NCI-H2196 treated with DMSO at 0.1 percent for 48 hours (cell line): ENCODE measurements at regions not wholly inside any gene's neighbourhood (a gene's known extent, or its start where the extent isn't known, plus 50 kb on each side); places are given as distances from the start of the nearest gene placed in this dataset.

Experiments
- DNase-seq: peaks from one replicate; lab custom pipeline; 2025; ENCODE audit not compliant: unreplicated experiment; lab: John Stamatoyannopoulos, UW

DNA sequence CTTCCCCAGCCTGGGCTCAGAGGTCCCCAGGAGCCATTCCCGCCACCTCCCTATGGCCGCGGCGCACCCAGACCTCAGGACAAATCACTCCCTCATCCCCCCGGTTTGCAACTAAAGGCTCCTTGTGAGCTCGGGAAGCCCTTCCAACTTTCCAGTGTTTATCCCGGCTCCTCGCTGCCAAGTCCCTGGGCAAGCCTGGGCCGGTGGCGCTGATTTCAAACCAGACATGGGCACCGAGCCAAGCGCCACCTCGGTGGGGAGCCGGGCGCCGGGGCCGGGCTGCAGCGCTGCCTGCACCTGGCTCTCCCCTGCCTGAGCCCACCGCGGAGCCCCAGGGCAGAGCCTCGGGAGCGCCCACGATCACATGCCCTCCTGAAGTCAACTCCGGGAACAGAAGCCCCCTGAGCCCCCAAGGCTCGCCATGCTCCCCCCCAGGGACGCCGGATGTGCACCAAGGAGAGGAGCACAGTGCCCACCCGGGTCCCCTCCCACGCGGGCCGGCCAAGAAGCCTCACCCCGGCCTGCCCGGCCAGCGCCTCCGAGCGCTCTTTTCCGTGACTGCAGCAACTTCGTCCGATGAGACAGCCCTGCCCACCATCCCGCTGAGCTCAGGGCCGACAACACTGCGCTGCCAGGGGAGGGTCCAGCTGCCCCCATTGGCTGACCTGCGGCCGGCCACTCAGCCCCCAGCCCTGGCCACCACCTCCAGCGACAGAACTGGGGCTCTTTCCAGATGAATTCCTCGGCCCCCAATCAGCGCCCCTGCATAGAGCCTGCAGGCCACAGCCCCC is 50.0 kb downstream of the NCOR2 start:
- DNase-seq = peak; percentile 75

DNA sequence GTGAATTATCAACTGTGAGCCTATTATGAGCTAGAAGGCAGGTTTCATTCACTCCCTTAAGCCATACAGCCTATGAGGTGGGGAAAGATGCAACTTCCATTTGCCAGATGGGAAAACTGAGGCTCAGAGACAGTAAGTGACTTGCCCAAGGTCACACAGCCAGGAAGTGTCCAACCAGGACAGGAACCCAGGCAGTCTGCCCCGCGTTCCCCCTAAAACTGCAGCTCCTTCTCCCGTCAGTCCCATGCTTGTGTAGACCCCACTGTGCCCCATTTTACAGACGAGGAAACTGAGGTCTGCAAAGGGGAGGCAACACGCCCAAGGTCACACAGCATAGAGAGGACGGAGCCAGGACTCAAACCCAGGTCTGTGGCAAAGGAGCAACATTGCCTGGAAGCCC is 50.6 kb downstream of the NCOR2 start:
- no peak for DNase-seq

DNA sequence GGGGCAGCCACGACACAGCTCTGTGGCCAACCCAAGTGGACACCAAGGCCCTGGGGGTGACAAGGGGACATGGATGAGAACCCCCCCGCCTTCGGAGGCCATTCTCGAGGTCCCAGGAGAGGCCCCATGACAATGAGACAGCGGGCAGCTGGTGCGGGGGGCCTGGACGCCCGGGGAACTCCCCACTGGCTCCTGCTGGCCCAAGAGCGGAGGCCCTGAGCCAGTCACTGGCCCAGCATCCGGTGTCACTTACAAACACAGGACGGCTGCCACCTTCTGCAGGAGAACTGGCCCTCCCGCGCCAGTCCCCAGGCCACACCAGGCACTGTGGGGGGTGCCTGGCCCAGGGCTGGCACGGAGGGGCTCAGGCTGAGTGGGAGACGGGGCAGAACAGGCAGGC is 51.4 kb downstream of the NCOR2 start:
- no peak for DNase-seq

DNA sequence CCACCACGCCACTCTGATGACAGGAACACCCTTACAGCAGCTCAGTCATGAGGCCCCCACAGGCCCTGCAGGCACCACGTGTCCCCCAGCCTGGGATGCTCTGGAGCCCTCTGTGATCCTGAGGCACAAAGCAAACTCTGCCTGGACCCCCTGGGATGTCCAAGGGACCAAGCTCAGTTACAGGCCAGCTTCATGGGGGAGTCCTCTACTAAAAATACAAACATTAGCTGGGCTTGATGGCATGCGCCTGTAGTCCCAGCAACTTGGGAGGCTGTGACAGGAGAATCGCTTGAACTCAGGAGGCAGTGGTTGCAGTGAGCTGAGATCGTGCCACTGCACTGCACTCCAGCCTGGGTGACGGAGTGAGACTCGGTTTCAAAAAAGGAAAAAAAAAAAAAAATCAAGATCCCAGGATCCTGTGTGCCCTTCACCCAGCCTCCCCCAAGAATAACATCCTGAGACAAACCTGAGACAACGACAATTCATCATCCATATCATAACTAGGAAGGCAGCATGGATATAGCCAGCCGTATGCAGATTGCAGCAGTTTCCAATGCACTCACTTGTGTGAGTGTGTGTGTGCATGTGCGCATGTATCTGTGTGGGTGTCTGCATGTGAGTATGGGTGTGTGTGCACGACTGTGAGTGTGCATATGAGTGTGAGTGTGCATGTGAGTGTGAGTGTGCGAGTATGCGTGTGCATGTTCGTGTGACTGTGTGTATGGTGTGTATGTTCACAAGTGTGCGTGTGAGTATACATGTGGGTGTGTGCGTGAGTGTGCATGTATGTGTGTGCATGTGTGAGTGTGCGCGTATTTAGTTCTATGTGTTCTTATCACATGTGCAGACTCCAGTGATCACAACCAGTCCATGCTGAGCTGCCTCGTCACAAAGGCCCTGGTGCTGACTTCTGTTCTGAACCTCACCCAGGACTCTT is 52.1 kb downstream of the NCOR2 start:
- DNase-seq = no peak

DNA sequence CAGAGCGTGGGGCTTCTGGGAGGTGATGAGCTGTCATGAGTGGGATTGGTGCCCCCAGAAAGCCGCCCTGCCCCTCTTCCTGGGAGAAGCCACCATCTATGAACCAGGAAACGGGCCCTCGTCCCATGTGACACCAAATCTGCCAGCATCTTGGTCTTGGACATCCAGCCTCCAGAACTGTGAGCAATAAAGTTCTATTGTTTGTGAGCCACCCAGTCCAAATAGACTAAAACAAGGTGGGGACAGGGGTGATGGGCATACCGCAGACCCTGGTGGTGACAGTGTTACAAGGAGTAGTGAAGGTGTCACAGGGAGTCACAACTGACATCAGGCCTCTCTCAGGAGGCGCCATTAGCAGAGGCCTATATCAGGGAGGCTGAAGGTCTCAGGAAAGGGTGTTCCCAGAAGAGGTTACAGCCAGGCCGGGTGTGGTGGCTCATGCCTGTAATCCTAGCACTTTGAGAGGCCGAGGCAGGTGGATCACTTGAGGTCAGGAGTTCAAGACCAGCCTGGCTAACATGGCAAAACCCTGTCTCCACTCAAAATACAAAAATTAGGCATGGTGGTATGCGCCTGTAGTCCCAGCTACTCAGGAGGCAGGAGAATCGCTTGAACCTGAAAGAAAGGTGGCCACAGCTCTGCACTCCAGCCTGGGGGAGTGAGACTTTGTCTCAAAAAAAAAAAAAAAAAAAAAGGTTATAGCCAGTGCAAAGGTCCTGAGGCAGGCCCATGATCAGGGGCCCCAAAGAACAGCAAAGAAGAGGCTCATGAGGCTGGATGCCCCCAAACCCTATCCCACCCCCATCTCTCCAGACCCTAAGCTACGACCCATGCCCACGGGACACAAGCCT is 53.0 kb downstream of the NCOR2 start:
- no peak for DNase-seq

DNA sequence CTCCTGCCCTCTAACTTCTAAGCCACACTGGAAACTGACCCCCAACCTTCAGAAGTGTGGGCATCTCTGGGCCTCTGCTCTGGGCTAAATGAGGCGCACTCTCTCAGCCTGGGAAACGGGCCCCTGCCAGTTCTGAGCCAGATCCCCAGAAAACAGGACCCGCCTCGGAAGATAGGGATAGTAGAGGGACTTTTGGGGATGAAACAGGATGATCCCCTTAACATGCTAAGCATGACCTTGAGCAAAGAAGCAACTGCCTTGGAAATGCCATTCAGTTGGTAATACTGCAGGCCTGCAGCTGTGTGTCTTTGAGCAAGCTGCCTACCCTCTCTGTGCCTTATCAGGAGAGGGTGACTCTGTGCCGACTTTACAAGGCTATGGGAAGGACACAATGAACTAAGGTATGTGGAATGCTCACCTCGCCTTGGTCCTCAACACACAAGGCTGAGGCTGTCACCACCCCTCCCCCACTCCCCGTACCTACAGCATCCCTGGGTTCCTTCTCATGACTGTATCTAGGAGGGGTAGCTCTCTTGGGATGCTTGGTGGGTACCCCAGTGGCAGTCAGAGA is 54.0 kb downstream of the NCOR2 start:
- DNase-seq = no peak

DNA sequence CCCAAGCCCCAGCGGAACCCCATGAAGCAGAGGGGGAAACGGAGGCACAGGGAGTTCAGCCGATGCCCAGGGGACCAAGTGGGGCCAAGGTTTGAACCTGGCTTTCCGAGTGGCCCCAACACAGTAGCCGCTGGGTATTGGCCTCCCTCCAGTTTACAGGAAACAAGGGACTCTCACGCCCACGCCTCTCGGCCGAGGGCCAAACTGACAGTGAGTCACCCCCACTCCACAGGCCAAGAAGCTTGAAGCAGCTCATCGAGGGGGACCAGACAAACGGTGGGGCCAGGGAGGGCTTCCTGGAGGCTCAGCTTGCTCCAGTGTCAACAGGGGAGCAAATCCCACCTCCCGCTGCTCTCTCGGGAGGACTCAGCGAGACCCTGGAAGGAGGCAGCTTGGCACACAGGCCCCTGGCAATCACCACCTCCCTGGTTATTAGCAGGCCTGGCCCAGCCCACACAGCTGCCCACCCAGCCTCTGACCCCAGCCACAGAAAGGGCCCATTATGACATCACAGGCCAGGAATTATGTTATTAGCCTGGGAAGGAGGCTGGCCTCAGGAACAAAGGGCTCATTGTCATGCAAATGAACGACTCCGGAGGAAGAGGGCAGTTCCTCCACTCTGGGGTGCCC is 54.6 kb downstream of the NCOR2 start:
- DNase-seq = peak; percentile 32

DNA sequence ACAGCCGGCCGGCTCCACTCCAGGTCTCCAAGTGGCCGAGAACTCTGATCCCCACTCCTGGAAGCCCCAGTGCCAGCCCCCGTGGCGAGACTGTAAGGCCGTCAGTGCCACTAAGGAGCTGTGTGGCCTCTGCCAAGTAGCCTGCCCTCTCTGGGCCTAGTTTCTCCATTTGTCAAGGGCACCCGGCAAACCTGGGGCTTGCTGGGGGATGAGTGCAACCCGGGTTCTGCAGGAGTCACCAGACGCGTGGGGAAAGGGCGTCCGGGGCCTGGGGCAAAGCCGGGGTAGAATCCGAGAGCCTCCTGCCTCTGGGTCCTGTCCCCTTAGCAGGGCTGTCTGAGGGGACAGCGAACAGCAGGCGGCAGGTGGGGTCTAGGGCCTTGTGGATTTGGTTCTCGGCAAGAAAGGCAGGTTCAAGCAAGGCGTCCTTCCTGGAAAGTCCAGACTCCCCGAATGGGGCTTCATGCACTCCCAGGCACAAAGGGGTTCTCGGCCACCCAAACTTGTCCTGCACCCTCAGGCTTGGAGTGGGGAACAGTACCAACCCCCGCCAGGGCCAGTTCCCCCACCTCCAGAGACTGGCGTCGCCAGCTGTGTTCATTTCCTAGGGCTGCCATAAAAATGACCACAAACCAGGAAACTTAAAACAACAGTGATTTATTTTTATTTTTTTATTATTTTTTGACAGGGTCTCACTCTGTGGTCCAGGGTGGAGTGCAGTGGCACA is 56.0 kb downstream of the NCOR2 start:
- DNase-seq = no peak

DNA sequence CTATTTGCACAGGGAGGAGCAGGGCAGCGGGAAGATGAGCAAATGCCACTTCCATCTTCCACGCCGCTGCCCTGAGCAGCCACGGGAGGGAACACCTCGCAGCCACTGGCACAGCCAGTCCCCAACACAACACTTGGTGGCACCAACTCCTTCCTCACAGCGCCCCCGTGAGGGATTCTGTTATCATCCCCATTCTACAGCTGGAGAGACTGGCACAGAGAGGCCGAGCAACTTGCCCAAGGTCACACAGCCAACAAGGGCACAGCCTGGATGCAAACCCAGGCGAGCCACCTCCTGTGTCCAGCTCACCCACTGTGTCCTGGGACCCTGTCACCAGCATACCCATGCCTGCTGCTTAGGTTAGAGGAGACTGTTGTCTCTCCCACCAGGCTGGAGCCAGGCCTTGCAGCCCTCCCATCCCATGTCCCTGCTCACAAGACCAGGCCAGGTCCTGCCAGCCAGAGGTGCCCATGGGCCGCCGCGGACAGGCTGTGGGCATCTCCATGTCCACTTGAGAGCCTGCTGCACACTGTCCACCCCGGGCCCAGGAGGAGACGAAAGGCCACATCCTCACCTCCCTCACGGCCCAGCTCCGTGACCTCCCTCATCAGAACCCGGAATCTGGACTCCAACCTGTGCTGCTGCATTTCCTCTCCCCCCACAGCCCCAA is 57.0 kb downstream of the NCOR2 start:
- no peak for DNase-seq

DNA sequence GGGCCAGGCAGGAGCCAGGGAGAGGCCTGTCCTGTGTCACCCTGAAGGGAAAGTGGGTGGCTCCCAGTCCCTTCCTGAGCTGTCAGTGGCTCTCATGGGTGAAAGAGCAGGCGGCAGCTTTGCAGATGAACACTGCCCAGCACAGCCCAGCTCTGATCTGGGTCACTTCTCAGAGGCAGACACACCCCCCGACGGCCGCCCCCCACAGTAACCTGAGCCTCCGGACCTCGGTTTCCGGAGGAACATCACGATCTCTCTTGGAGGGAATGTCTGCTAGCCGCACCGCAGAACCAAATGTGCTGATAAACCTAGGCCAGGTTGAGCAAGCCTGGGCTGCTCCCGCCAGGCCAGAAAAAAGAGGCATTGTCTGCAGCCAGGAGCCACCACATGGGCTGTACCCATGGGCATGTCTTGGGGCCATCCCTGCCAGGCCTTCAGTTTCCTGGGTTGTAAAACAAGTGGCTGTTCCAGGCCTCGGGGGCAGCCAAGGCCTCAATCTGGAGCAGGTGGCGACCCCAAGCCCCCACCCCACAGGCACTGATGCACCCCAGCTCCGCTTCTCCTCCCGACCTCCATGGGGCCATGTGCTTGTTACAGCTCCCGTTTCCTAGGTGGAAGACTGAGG is 57.6 kb downstream of the NCOR2 start:
- DNase-seq = no peak

DNA sequence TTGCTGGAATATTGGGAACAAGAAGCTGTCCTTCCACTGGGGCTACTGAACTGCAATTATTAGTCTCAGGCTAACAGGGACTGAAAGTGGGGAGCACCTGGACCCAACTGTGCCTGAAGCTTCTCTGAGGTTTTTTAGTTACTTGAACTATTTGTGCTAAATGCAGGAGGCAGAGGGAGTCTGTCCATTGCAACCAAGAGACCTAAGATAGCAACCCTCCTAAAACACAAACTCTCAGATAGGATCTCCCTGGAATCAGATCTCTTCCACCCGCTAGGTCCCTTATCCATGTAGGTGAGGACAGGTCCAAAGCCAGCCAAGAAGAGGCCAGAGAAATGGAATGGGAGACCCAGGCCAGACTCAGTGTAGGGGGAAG is 58.1 kb downstream of the NCOR2 start:
- no peak for DNase-seq

DNA sequence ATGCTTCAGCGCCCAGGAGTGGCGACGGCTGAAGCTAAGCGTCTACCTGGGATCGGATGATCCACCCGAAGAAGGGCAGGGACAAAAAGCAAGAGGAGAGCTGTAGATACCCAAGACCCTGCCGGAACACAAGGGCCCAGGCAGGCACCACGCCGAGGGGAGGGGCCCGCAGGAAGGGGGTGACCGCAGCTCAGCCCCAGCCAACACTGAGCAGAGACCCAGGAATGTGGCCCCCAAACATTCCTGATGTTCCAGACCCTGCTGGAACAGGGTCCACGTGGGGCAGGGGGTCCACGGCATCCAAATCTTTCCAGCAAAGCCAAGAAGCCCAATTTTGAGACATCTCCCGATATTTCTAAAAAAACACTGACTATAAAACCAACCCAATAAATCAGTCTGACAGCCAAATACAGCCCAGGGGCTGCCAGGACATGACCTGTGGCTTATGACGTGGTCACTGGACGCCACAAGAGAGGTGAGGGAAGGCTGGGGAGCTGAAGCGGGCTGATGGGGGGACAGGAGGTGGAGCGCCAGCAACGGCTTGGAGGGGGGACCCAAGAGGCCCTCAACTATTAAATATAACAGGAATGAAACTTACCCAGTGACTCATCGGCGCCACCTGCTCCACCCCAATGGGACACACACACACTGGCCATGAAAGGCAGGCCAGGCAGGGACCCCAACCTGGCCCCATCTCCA is 58.9 kb downstream of the NCOR2 start:
- no peak for DNase-seq

DNA sequence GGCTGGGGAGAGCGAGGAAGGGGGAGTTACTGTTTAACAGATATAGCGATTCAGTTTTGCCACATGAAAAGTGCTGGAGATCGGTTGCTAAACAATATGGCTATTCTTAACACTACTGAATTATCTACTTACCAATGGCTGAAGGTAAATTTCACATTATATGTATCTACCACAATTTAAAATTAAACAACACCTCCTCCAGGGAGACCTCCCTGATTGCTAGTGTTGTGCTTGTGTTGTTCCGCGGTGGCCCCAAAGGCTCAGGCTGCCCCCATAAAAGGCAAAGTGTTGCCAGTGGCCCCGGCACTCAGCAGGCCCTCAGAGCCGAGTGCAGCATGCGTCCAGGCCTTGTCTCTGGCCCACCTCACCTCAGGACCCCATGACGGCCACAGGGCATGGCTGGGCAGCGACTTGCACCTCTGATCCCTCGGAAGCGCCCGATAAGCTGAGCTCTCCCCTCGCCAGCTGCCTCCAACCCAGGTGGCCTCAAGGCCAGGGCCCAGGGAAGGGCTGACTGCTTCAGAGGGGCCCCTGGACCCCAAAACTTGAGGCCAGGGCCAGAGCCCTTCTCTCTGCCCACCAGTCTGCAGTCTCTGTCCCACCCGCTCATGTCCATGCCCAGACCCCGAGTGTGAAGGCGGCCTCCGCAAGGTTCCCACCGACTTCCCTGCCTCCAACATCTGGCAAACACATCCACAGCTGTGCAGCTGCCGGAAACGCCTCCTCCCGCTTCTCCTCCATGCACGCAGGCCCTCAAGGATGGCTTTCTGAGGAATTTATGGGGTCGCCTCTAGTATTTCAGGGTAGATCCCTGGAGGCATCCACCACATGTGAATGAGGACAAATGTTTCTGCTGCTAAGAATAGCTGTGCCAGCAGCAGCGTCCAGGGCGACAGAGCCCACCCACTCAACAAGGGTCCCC is 60.0 kb downstream of the NCOR2 start:
- DNase-seq = no peak

DNA sequence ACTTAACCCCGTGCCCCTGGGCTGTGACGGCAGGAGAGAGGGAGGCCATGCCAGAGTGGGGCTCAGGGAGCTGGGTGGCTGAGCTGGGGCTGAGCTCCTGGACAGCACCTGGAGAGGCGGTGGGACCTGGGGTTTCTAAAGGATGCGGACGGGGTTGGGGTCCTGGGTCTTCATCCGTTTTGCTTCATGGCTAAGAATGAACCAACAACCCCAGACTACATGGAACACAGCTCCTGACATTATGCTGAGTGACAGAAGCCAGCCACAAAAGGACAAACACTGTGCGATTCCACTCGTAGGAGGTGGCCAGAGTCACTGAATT is 60.6 kb downstream of the NCOR2 start:
- no peak for DNase-seq

DNA sequence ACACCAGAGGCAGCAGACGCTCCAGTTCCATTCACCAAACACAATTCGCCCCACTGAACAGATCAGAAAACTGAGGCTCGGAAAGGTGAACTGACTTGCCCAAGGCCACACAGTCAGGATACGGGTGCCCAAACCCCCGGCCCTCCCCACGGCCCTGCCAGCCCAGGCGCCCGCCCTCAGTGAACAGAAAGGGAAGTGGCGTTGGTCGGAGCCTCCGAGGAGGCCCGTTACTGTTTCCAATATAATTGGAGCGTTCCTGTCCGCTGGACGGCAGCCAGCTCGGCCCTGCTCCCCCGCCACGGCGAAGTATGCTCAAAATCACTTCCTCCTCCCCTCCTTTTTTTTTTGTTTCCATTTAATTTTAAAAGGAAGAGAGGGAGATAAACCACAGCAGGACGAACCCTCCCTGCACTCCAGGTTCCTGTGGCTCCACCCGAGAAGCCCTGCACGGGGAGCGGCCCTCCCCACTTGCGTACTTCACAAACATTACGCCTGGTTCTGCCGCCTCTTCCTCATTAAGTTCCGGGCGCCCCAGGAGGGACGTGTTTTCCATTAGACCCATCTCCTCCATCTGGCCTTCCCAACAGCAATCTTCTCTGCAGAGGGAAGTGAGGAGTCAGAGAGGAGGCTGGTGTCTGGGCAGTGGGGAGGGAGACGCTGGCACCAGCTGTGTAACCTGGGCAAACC is 61.1 kb downstream of the NCOR2 start:
- peak; percentile 64 for DNase-seq

DNA sequence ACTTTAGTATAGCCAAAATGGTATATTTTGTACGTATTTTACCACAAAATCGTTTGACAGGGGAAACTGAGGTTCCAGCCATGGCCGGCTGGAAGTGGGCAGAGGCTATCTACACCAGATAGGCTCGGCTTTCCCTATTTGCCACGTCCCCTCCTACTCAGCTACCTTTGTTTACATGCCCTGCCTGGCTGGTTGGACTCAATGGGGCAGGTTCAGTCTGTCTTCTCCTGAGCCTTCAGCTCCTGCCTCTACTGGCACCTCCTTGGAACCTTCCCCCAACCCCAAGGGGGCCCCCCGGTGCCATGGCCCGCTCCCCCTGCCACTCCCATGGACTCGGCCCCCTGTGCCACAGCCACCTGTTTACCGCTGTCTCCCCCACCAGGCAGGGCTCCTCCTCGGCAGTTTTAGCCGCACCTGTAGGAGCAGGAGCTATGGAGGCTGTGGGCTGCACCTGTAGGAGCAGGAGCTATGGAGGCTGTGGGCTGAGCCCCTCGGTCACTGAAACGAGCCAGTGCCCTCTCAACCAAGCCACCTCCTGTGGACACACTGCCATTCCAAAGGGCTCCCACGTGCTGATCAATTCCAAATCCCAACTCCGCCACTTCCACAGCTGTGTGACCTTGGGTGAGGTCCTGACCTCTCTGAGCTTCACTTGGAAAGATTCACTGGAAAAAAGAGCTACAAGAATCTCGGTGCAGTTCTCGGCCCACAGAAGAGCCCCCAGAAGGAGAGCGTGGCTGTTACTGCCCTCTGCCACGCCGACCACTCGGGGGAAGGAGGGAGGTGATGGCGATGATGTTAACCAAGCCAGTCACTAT is 62.2 kb downstream of the NCOR2 start:
- DNase-seq = no peak
